HG03460 (cell line): ENCODE measurements at regions not wholly inside any gene's neighbourhood (a gene's known extent, or its start where the extent isn't known, plus 50 kb on each side); places are given as distances from the start of the nearest gene placed in this dataset.
"Not testable (repeated sequence)": the region's sequence is repeated elsewhere in the genome, so short reads cannot be mapped to it uniquely, and the experiment has no call there.

Experiments used
- ATAC-seq: cut with Tn5 transposase; IDR thresholded peaks from one replicate; pipeline ENCODE4 v1.9.1; 2021; ENCODE audit not compliant: unreplicated experiment

- no peak for ATAC-seq
Measured at GRCh38 chr5:89583534-89583933, 700.5 kb upstream of the MEF2C start.

- ATAC-seq, result no peak
Measured at GRCh38 chr5:89582768-89583339, 699.9 kb upstream of the MEF2C start.

GRCh38 chr5:89580976-89581375 is 698.0 kb upstream of the MEF2C start:
- ATAC-seq, result no peak

GRCh38 chr5:89575319-89575718 is 692.3 kb upstream of the MEF2C start:
- ATAC-seq, result no peak

- no peak for ATAC-seq
Measured at GRCh38 chr5:89573345-89573744, 690.4 kb upstream of the MEF2C start.

GRCh38 chr5:89572696-89573095 is 689.7 kb upstream of the MEF2C start:
- no peak for ATAC-seq

GRCh38 chr5:89570557-89570956 is 687.6 kb upstream of the MEF2C start:
- ATAC-seq, result no peak

GRCh38 chr5:89566340-89566739 is 683.4 kb upstream of the MEF2C start:
- no peak for ATAC-seq

- no peak for ATAC-seq
Measured at GRCh38 chr5:89560696-89561095, 677.7 kb upstream of the MEF2C start.

GRCh38 chr5:89556215-89556913 is 673.4 kb upstream of the MEF2C start:
- ATAC-seq, result no peak

- ATAC-seq, result no peak
Measured at GRCh38 chr5:89546657-89547056, 663.7 kb upstream of the MEF2C start.

GRCh38 chr5:89545626-89546025 is 662.6 kb upstream of the MEF2C start:
- no peak for ATAC-seq

GRCh38 chr5:89545076-89545475 is 662.1 kb upstream of the MEF2C start:
- ATAC-seq, result no peak

GRCh38 chr5:89542736-89543135 is 659.8 kb upstream of the MEF2C start:
- no peak for ATAC-seq

- ATAC-seq, result no peak
Measured at GRCh38 chr5:89537800-89538199, 654.8 kb upstream of the MEF2C start.

GRCh38 chr5:89536020-89536419 is 653.0 kb upstream of the MEF2C start:
- ATAC-seq, result no peak

- ATAC-seq, result no peak
Measured at GRCh38 chr5:89535411-89535810, 652.4 kb upstream of the MEF2C start.

- ATAC-seq, result no peak
Measured at GRCh38 chr5:89534331-89534730, 651.3 kb upstream of the MEF2C start.

GRCh38 chr5:89524785-89525184 is 641.8 kb upstream of the MEF2C start:
- ATAC-seq, result no peak

- not testable (repeated sequence) for ATAC-seq
Measured at GRCh38 chr5:89523867-89524266, 640.9 kb upstream of the MEF2C start.

GRCh38 chr5:89520771-89521170 is 637.8 kb upstream of the MEF2C start:
- no peak for ATAC-seq

- no peak for ATAC-seq
Measured at GRCh38 chr5:89513299-89514044, 630.5 kb upstream of the MEF2C start.
